RWPE2 (cell line): ENCODE measurements at regions not wholly inside any gene's neighbourhood (a gene's known extent, or its start where the extent isn't known, plus 50 kb on each side); places are given as distances from the start of the nearest gene placed in this dataset.
"Not testable (repeated sequence)": the region's sequence is repeated elsewhere in the genome, so short reads cannot be mapped to it uniquely, and the experiment has no call there.

Experiments used
- ATAC-seq: fragments of 200-7000 bp; cut with Tn5 transposase; 3 replicates; pipeline ENCODE4 v1.9.1; 2021; ENCODE audit warnings: low read depth
- DNase-seq: peaks from one replicate; pipeline ENCODE4 v3.0.0-alpha.2; 2020; ENCODE audit warnings: low spot score
- H3K27ac ChIP-seq: fragments of 450-650 bp; 2 replicates; pipeline ENCODE4 v1.5.1; 2017; ENCODE audit warnings: mild to moderate bottlenecking; ENCODE audit not compliant: poor library complexity, severe bottlenecking
- H3K27me3 ChIP-seq: fragments of 250-450 bp; sonication (Bioruptor Pico); 2 replicates; pipeline ENCODE4 v1.5.1; 2021; ENCODE audit warnings: mild to moderate bottlenecking, moderate library complexity; ENCODE audit not compliant: insufficient read depth, poor library complexity, severe bottlenecking
- H3K36me3 ChIP-seq: fragments of 250-450 bp; sonication (Bioruptor Pico); 2 replicates; pipeline ENCODE4 v1.5.1; 2020; ENCODE audit warnings: low read depth, mild to moderate bottlenecking, moderate library complexity
- H3K4me1 ChIP-seq: fragments of 250-450 bp; sonication (Bioruptor Pico); 2 replicates; pipeline ENCODE4 v1.5.1; 2021; ENCODE audit warnings: mild to moderate bottlenecking, moderate library complexity; ENCODE audit not compliant: insufficient read depth, poor library complexity, severe bottlenecking
- H3K4me3 ChIP-seq: fragments of 250-450 bp; sonication (Bioruptor Pico); 2 replicates; pipeline ENCODE4 v1.5.1; 2021; ENCODE audit warnings: mild to moderate bottlenecking, moderate library complexity; ENCODE audit not compliant: severe bottlenecking
- H3K9me3 ChIP-seq: fragments of 250-450 bp; sonication (Bioruptor Pico); 2 replicates; pipeline ENCODE4 v1.5.1; 2021; ENCODE audit warnings: mild to moderate bottlenecking, moderate library complexity; ENCODE audit not compliant: severe bottlenecking
- TF ChIP-seq, protein P1 (sequence below): fragments of 450-650 bp; IDR thresholded peaks from one replicate; pipeline ENCODE4 v1.5.1; 2017; ENCODE audit warnings: mild to moderate bottlenecking, moderate library complexity; ENCODE audit not compliant: poor library complexity, severe bottlenecking

DNA sequence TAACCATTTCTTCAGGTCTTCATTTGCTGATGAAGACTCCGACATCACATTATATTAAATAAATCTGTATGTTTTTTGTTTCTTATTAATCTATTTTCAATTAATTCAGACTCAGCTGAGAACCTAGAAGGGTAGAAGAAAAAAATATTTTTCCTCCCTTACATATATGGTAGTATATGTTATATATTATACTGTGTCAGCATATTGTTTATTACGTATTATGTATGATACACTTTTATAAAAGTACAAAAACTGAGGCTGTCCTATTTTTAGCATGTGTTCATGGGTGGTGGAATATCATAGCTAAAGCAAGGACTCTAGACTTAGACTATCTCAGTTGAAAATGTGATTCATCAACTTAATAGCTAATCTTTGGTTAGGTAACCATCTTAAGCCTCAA is 149.3 kb downstream of the CENPC start:
- no peaks in the 10 kb centered on the region for H3K4me1 ChIP-seq
- TF ChIP-seq, protein P1, sequence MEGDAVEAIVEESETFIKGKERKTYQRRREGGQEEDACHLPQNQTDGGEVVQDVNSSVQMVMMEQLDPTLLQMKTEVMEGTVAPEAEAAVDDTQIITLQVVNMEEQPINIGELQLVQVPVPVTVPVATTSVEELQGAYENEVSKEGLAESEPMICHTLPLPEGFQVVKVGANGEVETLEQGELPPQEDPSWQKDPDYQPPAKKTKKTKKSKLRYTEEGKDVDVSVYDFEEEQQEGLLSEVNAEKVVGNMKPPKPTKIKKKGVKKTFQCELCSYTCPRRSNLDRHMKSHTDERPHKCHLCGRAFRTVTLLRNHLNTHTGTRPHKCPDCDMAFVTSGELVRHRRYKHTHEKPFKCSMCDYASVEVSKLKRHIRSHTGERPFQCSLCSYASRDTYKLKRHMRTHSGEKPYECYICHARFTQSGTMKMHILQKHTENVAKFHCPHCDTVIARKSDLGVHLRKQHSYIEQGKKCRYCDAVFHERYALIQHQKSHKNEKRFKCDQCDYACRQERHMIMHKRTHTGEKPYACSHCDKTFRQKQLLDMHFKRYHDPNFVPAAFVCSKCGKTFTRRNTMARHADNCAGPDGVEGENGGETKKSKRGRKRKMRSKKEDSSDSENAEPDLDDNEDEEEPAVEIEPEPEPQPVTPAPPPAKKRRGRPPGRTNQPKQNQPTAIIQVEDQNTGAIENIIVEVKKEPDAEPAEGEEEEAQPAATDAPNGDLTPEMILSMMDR = no peak
- no peaks in the 10 kb centered on the region for H3K9me3 ChIP-seq
- H3K27ac ChIP-seq = no peak overlapping the region
- no peak for DNase-seq
- H3K27me3 ChIP-seq = no peaks in the 10 kb centered on the region
- no peak for ATAC-seq
- H3K4me3 ChIP-seq = no peak overlapping the region
- no peaks in the 10 kb centered on the region for H3K36me3 ChIP-seq

DNA sequence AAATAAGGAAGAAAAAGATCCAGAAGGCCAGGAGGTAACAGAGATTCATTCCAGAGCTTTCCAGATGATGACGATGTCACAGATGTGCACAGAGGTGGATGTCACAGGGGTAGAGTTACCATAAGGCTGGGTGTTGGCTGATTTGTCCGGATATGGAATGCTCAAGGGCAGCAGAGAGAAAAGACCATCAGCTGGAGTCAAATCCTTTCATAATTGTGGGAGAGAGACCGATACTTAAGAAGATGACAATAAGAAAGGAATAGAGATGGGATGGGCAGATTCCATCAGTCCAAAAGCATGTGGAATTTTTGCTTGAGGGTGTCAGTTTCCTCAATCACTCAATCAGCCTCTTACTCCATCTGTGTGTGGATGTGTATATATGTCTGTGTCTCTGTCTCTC is 150.4 kb downstream of the CENPC start:
- H3K9me3 ChIP-seq = no peaks in the 10 kb centered on the region
- H3K36me3 ChIP-seq = no peaks in the 10 kb centered on the region
- ATAC-seq (no peak), DNase-seq (no peak)
- H3K4me3 ChIP-seq = no peak overlapping the region
- no peak overlapping the region for H3K27ac ChIP-seq
- TF ChIP-seq, protein P1 = no peak
- H3K4me1 ChIP-seq = no peaks in the 10 kb centered on the region
- H3K27me3 ChIP-seq = no peaks in the 10 kb centered on the region

DNA sequence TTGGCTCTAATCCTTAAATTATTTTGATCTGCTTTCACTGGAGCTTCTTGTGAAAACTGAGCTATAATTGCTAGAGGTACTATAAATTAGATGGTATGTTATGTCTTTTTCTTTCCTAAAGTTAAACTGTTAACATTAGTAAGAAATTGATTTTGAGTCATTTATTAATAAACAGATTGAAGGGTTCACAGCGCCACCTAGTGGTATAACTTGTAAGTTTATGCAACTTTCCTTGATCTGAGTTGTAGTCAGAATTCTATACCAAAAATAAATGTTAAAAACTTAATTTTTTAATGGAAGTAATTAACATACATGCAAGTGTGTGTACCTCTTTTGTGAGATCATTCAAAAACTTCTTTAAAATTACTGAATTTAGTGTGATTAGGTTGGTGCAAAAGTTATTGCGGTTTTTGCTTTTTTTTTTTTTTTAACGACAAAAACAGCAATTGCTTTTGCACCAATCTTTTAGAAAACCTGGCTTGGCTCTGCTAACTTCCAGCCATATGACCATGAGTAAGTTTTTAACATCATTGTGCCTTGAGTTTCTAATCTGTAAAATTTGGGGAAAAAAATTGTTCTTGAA is 151.5 kb downstream of the CENPC start:
- ATAC-seq (no peak), DNase-seq (no peak)
- Histone ChIP-seq H3K4me1 (no peaks in the 10 kb centered on the region), H3K4me3 (no peak overlapping the region), H3K9me3 (no peaks in the 10 kb centered on the region), H3K27ac (no peak overlapping the region), H3K27me3 (no peaks in the 10 kb centered on the region), H3K36me3 (no peaks in the 10 kb centered on the region)
- TF ChIP-seq, protein P1 = peak; percentile 92

DNA sequence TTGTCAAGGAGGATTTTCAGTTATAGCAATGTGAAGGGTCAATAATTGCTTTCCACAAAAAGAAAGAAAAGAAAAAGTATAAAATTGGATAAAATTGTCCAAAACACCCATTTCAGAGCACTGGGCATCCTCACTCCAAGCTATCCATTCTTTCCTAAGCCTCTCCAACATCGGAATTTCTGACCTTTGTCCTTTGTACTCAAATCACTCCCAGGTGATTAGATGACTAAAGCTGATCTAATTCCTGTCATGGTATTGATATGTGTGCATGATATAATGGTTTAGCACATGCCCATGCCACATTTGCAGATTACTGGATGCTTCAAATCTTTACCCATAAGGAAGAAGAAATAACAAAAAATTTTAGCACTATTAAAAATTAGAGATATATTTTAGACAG is 152.3 kb downstream of the CENPC start:
- DNase-seq = no peak
- Histone ChIP-seq H3K4me3 (no peak overlapping the region), H3K9me3 (no peaks in the 10 kb centered on the region), H3K36me3 (no peaks in the 10 kb centered on the region), H3K27me3 (no peaks in the 10 kb centered on the region), H3K27ac (no peak overlapping the region), H3K4me1 (no peaks in the 10 kb centered on the region)
- no peak for ATAC-seq
- TF ChIP-seq, protein P1 = no peak

DNA sequence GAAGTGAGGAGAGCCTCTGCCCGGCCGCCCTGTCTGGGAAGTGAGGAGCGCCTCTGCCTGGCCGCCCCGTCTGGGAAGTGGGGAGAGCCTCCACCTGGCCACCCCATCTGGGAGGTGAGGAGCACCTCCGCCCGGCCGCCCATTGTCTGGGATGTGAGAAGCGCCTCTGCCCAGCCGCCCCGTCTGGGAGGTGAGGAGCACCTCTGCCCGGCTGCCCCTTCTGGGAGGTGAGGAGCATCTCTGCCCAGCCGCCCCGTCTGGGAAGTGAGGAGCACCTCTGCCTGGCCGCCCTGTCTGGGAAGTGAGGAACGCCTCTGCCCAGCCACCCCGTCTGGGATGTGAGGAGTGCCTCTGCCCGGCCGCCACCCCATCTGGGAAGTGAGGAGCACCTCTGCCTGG is 163.9 kb downstream of the CENPC start:
- H3K27ac ChIP-seq, H3K4me1 ChIP-seq, DNase-seq, ATAC-seq, H3K9me3 ChIP-seq, H3K27me3 ChIP-seq, H3K36me3 ChIP-seq, H3K4me3 ChIP-seq: not testable (repeated sequence)

DNA sequence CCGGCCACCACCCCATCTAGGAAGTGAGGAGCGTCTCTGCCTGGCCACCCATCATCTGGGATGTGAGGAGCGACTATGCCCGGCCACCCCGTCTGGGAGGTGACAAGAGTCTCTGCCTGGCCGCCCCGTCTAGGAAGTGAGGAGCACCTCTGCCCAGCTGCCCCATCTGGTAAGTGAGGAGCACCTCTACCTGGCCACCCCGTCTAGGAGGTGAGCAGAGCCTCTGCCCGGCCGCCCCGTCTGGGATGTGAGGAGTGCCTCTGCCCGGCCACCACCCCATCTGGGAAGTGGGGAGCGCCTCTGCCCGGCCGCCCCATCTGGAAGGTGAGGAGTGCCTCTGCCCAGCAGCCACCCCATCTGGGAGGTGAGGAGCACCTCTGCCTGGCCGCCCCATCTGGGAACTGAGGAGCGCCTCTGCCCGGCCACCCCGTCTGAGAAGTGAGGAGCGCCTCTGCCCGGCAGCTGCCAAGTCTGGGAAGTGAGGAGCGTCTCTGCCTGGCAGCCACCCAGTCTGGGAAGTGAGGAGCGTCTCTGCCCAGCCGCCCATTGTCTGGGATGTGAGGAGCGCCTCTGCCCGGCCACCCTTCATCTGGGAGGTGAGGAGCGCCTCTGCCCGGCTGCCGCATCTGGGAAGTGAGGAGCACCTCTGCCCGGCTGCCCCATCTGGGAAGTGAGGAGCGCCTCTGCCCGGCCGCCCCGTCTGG is 164.4 kb downstream of the CENPC start:
- H3K4me3 ChIP-seq, H3K4me1 ChIP-seq, H3K27me3 ChIP-seq, H3K27ac ChIP-seq, ATAC-seq, H3K36me3 ChIP-seq, H3K9me3 ChIP-seq: not testable (repeated sequence)
- peak; percentile 49 for DNase-seq
